Mesothelial cell of epicardium (in vitro differentiated cells): ENCODE measurements at regions not wholly inside any gene's neighbourhood (a gene's known extent, or its start where the extent isn't known, plus 50 kb on each side); places are given as distances from the start of the nearest gene placed in this dataset.

ENCODE experiments used
- DNase-seq, 2 experiments: peaks; one replicate each; pipeline ENCODE4 v3.0.0; 2021; ENCODE audit warnings: low spot score in 2 of 2; ENCODE audit not compliant: unreplicated experiment in 2 of 2
- H3K27ac Mint-ChIP-seq: 2 replicates; pipeline ENCODE4 v1.8.0; 2021; ENCODE audit warnings: mixed read lengths
- H3K27me3 Mint-ChIP-seq: 2 replicates; pipeline ENCODE4 v1.8.0; 2021; ENCODE audit warnings: low read depth, mixed read lengths
- H3K36me3 Mint-ChIP-seq: 2 replicates; pipeline ENCODE4 v1.8.0; 2021; ENCODE audit warnings: mixed read lengths
- H3K4me1 Mint-ChIP-seq: 2 replicates; pipeline ENCODE4 v1.8.0; 2021; ENCODE audit warnings: mixed read lengths
- H3K4me3 Mint-ChIP-seq: 2 replicates; pipeline ENCODE4 v1.8.0; 2021; ENCODE audit warnings: mild to moderate bottlenecking, moderate library complexity, mixed read lengths
- H3K9me3 Mint-ChIP-seq: 2 replicates; pipeline ENCODE4 v1.8.0; 2021; ENCODE audit warnings: mixed read lengths
- TF ChIP-seq, protein P1 (sequence below): fragments of 200-600 bp; sonication (generic); IDR thresholded peaks from one replicate; pipeline ENCODE4 v1.5.0; 2021; ENCODE audit warnings: antibody characterized with exemption; ENCODE audit not compliant: unreplicated experiment

DNA sequence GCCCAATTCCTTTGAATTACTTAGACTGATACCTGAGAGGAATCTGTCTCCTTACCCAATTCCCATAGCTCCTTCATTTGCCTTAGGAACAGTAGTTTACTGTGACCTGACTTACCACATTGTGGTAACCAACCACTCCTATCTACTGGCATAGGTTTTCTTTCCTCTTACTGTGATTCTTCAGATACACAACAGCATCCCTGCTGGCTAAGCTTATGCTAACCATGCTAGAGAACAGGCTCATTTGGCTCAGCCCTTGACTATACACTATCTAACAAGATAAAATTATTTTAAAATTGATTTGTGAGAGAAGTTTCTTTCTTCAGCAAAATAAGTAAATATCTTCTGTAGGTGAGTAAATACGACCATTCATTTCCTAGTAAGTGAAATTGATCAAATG is 320.4 kb upstream of the DDHD1 start:
- TF ChIP-seq, protein P1, sequence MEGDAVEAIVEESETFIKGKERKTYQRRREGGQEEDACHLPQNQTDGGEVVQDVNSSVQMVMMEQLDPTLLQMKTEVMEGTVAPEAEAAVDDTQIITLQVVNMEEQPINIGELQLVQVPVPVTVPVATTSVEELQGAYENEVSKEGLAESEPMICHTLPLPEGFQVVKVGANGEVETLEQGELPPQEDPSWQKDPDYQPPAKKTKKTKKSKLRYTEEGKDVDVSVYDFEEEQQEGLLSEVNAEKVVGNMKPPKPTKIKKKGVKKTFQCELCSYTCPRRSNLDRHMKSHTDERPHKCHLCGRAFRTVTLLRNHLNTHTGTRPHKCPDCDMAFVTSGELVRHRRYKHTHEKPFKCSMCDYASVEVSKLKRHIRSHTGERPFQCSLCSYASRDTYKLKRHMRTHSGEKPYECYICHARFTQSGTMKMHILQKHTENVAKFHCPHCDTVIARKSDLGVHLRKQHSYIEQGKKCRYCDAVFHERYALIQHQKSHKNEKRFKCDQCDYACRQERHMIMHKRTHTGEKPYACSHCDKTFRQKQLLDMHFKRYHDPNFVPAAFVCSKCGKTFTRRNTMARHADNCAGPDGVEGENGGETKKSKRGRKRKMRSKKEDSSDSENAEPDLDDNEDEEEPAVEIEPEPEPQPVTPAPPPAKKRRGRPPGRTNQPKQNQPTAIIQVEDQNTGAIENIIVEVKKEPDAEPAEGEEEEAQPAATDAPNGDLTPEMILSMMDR, result no peak
- H3K4me1 Mint-ChIP-seq, result no peaks in the 10 kb centered on the region
- no peaks in the 10 kb centered on the region for H3K36me3 Mint-ChIP-seq
- no peak overlapping the region for H3K4me3 Mint-ChIP-seq
- H3K27ac Mint-ChIP-seq, result no peak overlapping the region
- no peaks in the 10 kb centered on the region for H3K27me3 Mint-ChIP-seq
- no peak for DNase-seq
- H3K9me3 Mint-ChIP-seq, result no peaks in the 10 kb centered on the region

DNA sequence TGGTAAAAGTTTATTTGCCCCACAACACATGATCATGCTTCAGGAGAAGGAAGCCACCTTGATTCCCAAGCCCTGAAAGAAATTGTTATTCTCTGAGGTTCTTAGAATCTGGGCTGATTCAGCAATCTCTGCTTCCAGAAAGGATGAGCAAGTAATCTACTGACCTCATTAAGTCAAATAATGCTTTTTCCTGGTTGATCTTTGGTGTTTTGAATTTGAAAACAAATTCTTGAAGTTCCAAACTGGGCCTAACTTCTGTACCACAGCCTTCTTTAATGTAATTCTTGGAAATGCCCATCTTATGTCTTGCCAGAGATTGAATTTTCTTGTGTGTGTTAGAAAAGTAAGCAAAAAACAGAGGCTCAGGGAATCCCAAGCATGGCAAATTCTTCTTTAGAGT is 319.2 kb upstream of the DDHD1 start:
- DNase-seq, result no peak
- Mint-ChIP-seq H3K36me3 (no peaks in the 10 kb centered on the region), H3K27me3 (no peaks in the 10 kb centered on the region), H3K4me1 (no peaks in the 10 kb centered on the region), H3K9me3 (no peaks in the 10 kb centered on the region), H3K4me3 (no peak overlapping the region), H3K27ac (no peak overlapping the region)
- TF ChIP-seq, protein P1, result no peak

DNA sequence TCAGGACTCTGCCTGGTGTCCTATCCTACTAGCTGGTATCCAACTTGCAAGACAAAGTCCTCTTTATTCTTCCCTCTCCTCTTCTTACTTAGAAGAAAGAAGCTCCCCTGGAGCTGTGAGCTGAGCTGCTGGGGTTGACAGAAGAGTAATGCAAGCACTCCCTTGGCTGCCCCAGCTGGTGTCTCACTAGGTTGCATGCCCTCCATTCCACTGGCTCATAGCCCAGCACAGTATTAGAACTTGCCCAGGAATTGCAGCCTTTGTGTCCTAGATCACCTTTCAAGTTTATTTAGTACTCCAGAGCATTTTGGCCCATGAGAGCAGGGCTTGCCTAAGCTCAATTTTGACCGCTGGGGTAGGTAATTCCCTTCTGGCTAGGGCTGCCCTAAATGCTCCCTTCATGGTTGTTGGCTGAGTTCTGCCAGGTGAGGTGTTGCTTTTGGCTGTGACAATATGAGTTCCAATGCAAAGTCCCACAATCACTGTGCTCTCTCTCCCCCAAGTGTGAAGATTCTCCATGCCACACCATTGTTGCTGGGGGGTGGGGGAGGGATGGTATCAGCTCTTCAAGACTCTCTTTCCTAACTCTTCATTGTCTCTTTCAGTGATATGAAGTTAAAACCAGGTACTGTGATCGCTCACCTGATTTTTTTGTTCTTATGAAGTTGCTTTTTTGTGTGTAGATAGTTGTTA is 317.4 kb upstream of the DDHD1 start:
- H3K4me1 Mint-ChIP-seq, result no peaks in the 10 kb centered on the region
- H3K4me3 Mint-ChIP-seq, result no peak overlapping the region
- DNase-seq, result no peak
- no peak overlapping the region for H3K27ac Mint-ChIP-seq
- no peaks in the 10 kb centered on the region for H3K36me3 Mint-ChIP-seq
- TF ChIP-seq, protein P1, result no peak
- H3K27me3 Mint-ChIP-seq, result no peaks in the 10 kb centered on the region
- H3K9me3 Mint-ChIP-seq, result peaks cover 3% of the 10 kb centered on the region

DNA sequence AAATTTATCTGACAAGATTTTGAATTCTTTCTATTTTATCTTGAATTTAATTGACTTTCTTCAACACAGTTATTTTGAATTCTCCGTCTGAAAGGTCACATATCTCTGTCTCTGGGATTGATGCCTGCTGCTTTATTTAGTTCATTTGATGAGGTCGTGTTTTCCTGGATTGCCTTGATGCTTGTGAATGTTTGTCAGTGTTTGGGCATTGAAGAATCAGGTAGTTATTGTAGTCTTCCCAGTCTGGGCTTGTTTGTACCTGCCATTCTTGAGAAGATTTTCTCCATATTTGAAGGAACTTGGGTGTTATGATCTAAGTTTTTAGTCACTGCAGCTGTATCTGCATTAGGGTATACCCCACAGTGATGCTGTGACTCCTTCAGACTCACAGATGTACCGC is 315.8 kb upstream of the DDHD1 start:
- Mint-ChIP-seq H3K27ac (no peak overlapping the region), H3K4me1 (peaks cover 7% of the 10 kb centered on the region), H3K4me3 (no peak overlapping the region), H3K9me3 (peaks cover 9% of the 10 kb centered on the region), H3K36me3 (peaks cover 3% of the 10 kb centered on the region), H3K27me3 (no peaks in the 10 kb centered on the region)
- TF ChIP-seq, protein P1, result no peak
- no peak for DNase-seq

DNA sequence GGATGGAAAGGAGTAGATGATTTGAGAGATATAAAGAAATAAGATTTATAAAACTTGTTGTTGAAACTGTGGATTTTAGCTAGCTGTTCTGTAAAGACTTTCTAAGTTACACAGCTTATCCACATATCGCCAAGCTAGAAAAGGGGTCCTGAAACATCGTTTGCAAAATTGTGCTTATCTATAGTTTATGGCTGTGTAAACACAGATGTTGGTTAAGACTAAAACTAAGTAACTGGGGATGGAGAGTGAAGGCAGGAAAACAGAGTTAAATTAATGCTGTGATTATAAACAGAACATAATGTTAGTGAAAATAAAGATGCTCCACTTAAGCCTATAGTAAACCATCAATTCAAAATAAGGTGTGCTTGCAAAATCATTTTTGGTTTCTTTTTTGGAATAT is 311.3 kb upstream of the DDHD1 start:
- DNase-seq, result no peak
- Mint-ChIP-seq H3K27me3 (no peaks in the 10 kb centered on the region), H3K4me3 (no peak overlapping the region), H3K36me3 (peaks cover 3% of the 10 kb centered on the region), H3K27ac (no peak overlapping the region), H3K9me3 (peaks cover 9% of the 10 kb centered on the region), H3K4me1 (peaks cover 35% of the 10 kb centered on the region)
- TF ChIP-seq, protein P1, result no peak
